ENCODE measurements at regions not wholly inside any gene's neighbourhood (a gene's known extent, or its start where the extent isn't known, plus 50 kb on each side); places are given as distances from the start of the nearest gene placed in this dataset.

DNA sequence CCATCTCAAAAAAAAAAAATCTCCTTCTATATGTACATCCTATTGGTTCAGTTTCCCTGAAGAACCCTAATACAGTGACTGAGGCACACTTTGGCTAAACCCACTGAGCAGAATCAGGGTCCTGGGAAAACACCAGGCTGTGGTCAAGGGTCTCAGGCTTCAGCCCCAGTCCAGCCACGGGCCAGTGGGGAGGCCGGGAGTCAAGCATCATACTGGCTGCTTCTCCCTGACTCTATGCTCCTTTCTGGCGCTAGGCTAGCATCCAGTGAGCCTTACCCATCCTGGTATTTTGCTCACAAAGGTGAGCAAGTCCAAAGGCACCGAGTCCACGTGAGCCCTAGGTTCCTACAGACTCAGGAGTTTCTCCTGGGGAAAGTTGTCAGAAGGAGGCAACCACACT is 752.5 kb downstream of the BRD1 start:
- FAIRE-seq (no peak), DNase-seq (ENCODE audit: low spot score) (no peak), ATAC-seq (no peak)
- no peaks in the 10 kb centered on the region for H3K9me3 ChIP-seq (ENCODE audit: low read length)
- POLR2A ChIA-PET, result no interaction called here
- CTCF ChIA-PET (ENCODE audit: low intra/inter-chr PET ratio, low total read pairs), result no interaction called here
- no peak overlapping the region for H3K4me3 ChIP-seq (replicated peaks in 1 of 3; ENCODE audit: insufficient read depth in 1 of 3, low read depth in 2 of 3, low read length in 3 of 3)
- no peaks in the 10 kb centered on the region for H4K20me1 ChIP-seq (ENCODE audit: insufficient read depth, low read length)
- H3K36me3 ChIP-seq (replicated peaks in 1 of 2; ENCODE audit: control insufficient read depth in 1 of 2, insufficient read depth in 2 of 2, low read length in 2 of 2), result no peaks in the 10 kb centered on the region
- no peak overlapping the region for H3K4me2 ChIP-seq (ENCODE audit: low read depth, low read length)
- no CpG with 5 or more reads among the region's 5 CpGs for WGBS (ENCODE audit: low lambda C conversion rate)
- H3K27me3 ChIP-seq (ENCODE audit: control insufficient read depth in 1 of 2, insufficient read depth in 2 of 2, low read length in 2 of 2), result peaks cover 4 to 60% of the 10 kb centered on the region in 2 experiments; a peak in 3 of 5 replicates
- no TSS peak for BruUV-seq (replicated peaks)
- H3K9ac ChIP-seq (ENCODE audit: insufficient read depth, low read depth, low read length), result no peak overlapping the region
- H3K4me1 ChIP-seq (ENCODE audit: insufficient read depth, low read length), result no peaks in the 10 kb centered on the region
- H2AFZ ChIP-seq (ENCODE audit: low read length), result no peak overlapping the region
- H3K27ac ChIP-seq (ENCODE audit: extremely low read length, insufficient read depth, low read length), result no peak overlapping the region
- H3K79me2 ChIP-seq (ENCODE audit: insufficient read depth, low read length), result no peaks in the 10 kb centered on the region
- intact Hi-C loops (cut with micrococcal nuclease; ENCODE audit: unreplicated experiment), result no loop called here
- no peak for TF ChIP-seq NFYC (CRISPR knock-in tag; IDR thresholded peaks at IDR 0.05)
- TF ChIP-seq, protein P1, sequence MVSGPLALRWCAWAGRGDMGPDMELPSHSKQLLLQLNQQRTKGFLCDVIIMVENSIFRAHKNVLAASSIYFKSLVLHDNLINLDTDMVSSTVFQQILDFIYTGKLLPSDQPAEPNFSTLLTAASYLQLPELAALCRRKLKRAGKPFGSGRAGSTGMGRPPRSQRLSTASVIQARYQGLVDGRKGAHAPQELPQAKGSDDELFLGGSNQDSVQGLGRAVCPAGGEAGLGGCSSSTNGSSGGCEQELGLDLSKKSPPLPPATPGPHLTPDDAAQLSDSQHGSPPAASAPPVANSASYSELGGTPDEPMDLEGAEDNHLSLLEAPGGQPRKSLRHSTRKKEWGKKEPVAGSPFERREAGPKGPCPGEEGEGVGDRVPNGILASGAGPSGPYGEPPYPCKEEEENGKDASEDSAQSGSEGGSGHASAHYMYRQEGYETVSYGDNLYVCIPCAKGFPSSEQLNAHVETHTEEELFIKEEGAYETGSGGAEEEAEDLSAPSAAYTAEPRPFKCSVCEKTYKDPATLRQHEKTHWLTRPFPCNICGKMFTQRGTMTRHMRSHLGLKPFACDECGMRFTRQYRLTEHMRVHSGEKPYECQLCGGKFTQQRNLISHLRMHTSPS (CRISPR knock-in tag; IDR thresholded peaks at IDR 0.05; ENCODE audit: low read depth), result no peak
- no peak for TF ChIP-seq ZNF337 (CRISPR knock-in tag; IDR thresholded peaks at IDR 0.05; ENCODE audit: borderline replicate concordance, low read depth)
- TF ChIP-seq TRIM24 (CRISPR knock-in tag; IDR thresholded peaks at IDR 0.05), result no peak
- no peak for TF ChIP-seq PAWR (CRISPR knock-in tag; IDR thresholded peaks at IDR 0.05; ENCODE audit: borderline replicate concordance)
- TF ChIP-seq ZNF253 (CRISPR knock-in tag; IDR thresholded peaks at IDR 0.05; ENCODE audit: borderline replicate concordance), result no peak
- TF ChIP-seq, protein P2, sequence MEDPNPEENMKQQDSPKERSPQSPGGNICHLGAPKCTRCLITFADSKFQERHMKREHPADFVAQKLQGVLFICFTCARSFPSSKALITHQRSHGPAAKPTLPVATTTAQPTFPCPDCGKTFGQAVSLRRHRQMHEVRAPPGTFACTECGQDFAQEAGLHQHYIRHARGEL (CRISPR knock-in tag; IDR thresholded peaks at IDR 0.05), result no peak
- no peak for TF ChIP-seq ZNF530 (CRISPR knock-in tag; IDR thresholded peaks at IDR 0.05; ENCODE audit: low read depth)
- TF ChIP-seq ZNF589 (CRISPR knock-in tag; conservative IDR thresholded peaks at IDR 0.05), result no peak
- TF ChIP-seq MIER3 (CRISPR knock-in tag; IDR thresholded peaks at IDR 0.05; ENCODE audit: borderline replicate concordance), result no peak
- no peak for TF ChIP-seq ZNF441 (CRISPR knock-in tag; IDR thresholded peaks at IDR 0.05; ENCODE audit: borderline replicate concordance)
- no peak for TF ChIP-seq ZNF12 (CRISPR knock-in tag; IDR thresholded peaks at IDR 0.05)
- no peak for TF ChIP-seq NFE2L1 (CRISPR knock-in tag; IDR thresholded peaks at IDR 0.05; ENCODE audit: borderline replicate concordance)
- in situ Hi-C loops (cut with HindIII; ENCODE audit: extremely low pct_ligation_motif_present, low pct_unique_long_range_greater_than_20kb), result no loop called here

All from HepG2 (cell line).